H1 (cell line): ENCODE measurements at regions not wholly inside any gene's neighbourhood (a gene's known extent, or its start where the extent isn't known, plus 50 kb on each side); places are given as distances from the start of the nearest gene placed in this dataset.

Source experiments
- CTCF ChIA-PET: fragments of 300-600 bp; sonication (Branson Sonifier 250); formaldehyde crosslinking; loops from one replicate; lab custom pipeline; 2021; ENCODE audit not compliant: partially characterized antibody; lab: Charles Lee
- POLR2A ChIA-PET: fragments of 300-600 bp; sonication (Branson Sonifier 250); formaldehyde crosslinking; loops from one replicate; lab custom pipeline; 2021; ENCODE audit warnings: inconsistent platforms; ENCODE audit not compliant: partially characterized antibody; lab: Charles Lee
- DNase-seq, 2 experiments: peaks; one replicate each; pipeline versions ENCODE4 v3.0.0 to v3.0.0-alpha.2; 2010 to 2022; ENCODE audit warnings: low spot score in 2 of 2, low read depth in 1 of 2, mixed read lengths in 1 of 2
- FAIRE-seq: peaks from 2 replicates; lab custom pipeline; 2011; peaks lifted over from hg19 to GRCh38; lab: Jason Lieb, UNC
- H2AFZ ChIP-seq: 2 replicates; pipeline ENCODE4 v1.8.1; 2012; ENCODE audit warnings: low read length, inconsistent platforms
- H2AK5ac ChIP-seq: 2 replicates; pipeline ENCODE4 v1.6.1; 2013; ENCODE audit warnings: low read depth, low read length
- H2BK120ac ChIP-seq: replicated peaks from 2 replicates; pipeline ENCODE3; 2013; ENCODE audit warnings: low read depth, low read length, inconsistent platforms
- H2BK12ac ChIP-seq: 2 replicates; pipeline ENCODE4 v1.6.1; 2013; ENCODE audit warnings: low read depth, low read length
- H2BK15ac ChIP-seq: 2 replicates; pipeline ENCODE4 v1.6.1; 2013; ENCODE audit warnings: low read length
- H2BK20ac ChIP-seq: 2 replicates; pipeline ENCODE4 v1.6.1; 2013; ENCODE audit warnings: low read length
- H2BK5ac ChIP-seq: 2 replicates; pipeline ENCODE4 v1.6.1; 2013; ENCODE audit warnings: low read depth, low read length
- H3K14ac ChIP-seq: 2 replicates; pipeline ENCODE4 v1.6.1; 2013; ENCODE audit warnings: inconsistent platforms; ENCODE audit not compliant: insufficient read length
- H3K18ac ChIP-seq: 2 replicates; pipeline ENCODE4 v1.6.1; 2013; ENCODE audit warnings: low read length; ENCODE audit errors: extremely low read depth
- H3K23ac ChIP-seq: 2 replicates; pipeline ENCODE4 v1.6.1; 2013; ENCODE audit warnings: inconsistent platforms; ENCODE audit not compliant: insufficient read length
- H3K23me2 ChIP-seq: 2 replicates; pipeline ENCODE4 v1.6.1; 2013; ENCODE audit warnings: low read depth, low read length
- H3K27ac ChIP-seq: 2 replicates; pipeline ENCODE4 v1.6.1; 2011; ENCODE audit warnings: low read depth, low read length, inconsistent platforms
- H3K27me3 ChIP-seq, 4 experiments: replicated peaks in 1 of 4; 1 replicate in 1 of 4; 2 replicates in 3 of 4; pipeline versions ENCODE4 v1.6.1 to v1.8.1; 2011 to 2013; ENCODE audit warnings: low read length in 3 of 4, mild to moderate bottlenecking in 3 of 4, inconsistent platforms in 2 of 4, mixed read lengths in 2 of 4, moderate library complexity in 1 of 4; ENCODE audit not compliant: control insufficient read depth in 3 of 4, insufficient read depth in 3 of 4; ENCODE audit errors: extremely low read depth in 1 of 4
- H3K36me3 ChIP-seq, 4 experiments: 2 replicates each; pipeline versions ENCODE4 v1.6.1 to v1.8.1; 2011 to 2013; ENCODE audit warnings: mild to moderate bottlenecking in 4 of 4, low read length in 3 of 4, moderate library complexity in 2 of 4, control low read depth in 1 of 4, inconsistent platforms in 1 of 4; ENCODE audit not compliant: insufficient read depth in 4 of 4, control insufficient read depth in 2 of 4
- H3K4ac ChIP-seq: replicated peaks from 2 replicates; pipeline ENCODE3; 2013; ENCODE audit warnings: low read length, low read depth, mixed read lengths, inconsistent platforms; ENCODE audit not compliant: insufficient read length
- H3K4me1 ChIP-seq, 4 experiments: replicated peaks in 1 of 4; 1 replicate in 1 of 4; 2 replicates in 3 of 4; pipeline versions ENCODE4 v1.6.1 to v1.8.1; 2011 to 2013; ENCODE audit warnings: low read length in 3 of 4, inconsistent platforms in 2 of 4, mixed read lengths in 1 of 4; ENCODE audit not compliant: insufficient read depth in 4 of 4, control insufficient read depth in 3 of 4
- H3K4me2 ChIP-seq, 2 experiments: 2 replicates each; pipeline versions ENCODE4 v1.6.1 to v1.8.1; 2011 to 2013; ENCODE audit warnings: low read depth in 2 of 2, low read length in 2 of 2, control low read depth in 1 of 2, inconsistent platforms in 1 of 2, mild to moderate bottlenecking in 1 of 2; ENCODE audit not compliant: insufficient read depth in 1 of 2
- H3K4me3 ChIP-seq, 4 experiments: fragments of 200-600, 300-600 bp in 1 of 4; sonication (generic), shearing (Covaris generic), sonication (Bioruptor Twin) in 1 of 4; 2 replicates each; pipeline versions ENCODE4 v1.5.1 to v1.8.1; 2011 to 2016; ENCODE audit warnings: low read length in 4 of 4, low read depth in 3 of 4, control low read depth in 2 of 4, inconsistent platforms in 2 of 4, mild to moderate bottlenecking in 2 of 4, mixed read lengths in 1 of 4, moderate library complexity in 1 of 4; ENCODE audit not compliant: insufficient read depth in 2 of 4; ENCODE audit errors: extremely low read depth in 1 of 4
- H3K56ac ChIP-seq: replicated peaks from 2 replicates; pipeline ENCODE3; 2013; ENCODE audit warnings: low read depth, mild to moderate bottlenecking, mixed read lengths, low read length, inconsistent platforms; ENCODE audit not compliant: insufficient read length
- H3K79me1 ChIP-seq: 2 replicates; pipeline ENCODE4 v1.6.1; 2013; ENCODE audit warnings: low read depth, low read length, control low read depth
- H3K79me2 ChIP-seq, 2 experiments: 2 replicates each; pipeline versions ENCODE4 v1.6.1 to v1.8.1; 2012 to 2013; ENCODE audit warnings: low read length in 2 of 2, mild to moderate bottlenecking in 2 of 2, inconsistent platforms in 1 of 2; ENCODE audit not compliant: insufficient read depth in 2 of 2, control insufficient read depth in 1 of 2
- H3K9ac ChIP-seq, 4 experiments: replicated peaks in 1 of 4; 1 replicate in 1 of 4; 2 replicates in 3 of 4; pipeline versions ENCODE4 v1.6.1 to v1.8.1; 2011 to 2013; ENCODE audit warnings: low read depth in 3 of 4, low read length in 3 of 4, control low read depth in 2 of 4, mild to moderate bottlenecking in 2 of 4, moderate library complexity in 2 of 4, inconsistent platforms in 1 of 4; ENCODE audit errors: extremely low read depth in 1 of 4
- H3K9me3 ChIP-seq, 2 experiments: 2 replicates each; pipeline versions ENCODE4 v1.6.1 to v1.8.1; 2012 to 2013; ENCODE audit warnings: mild to moderate bottlenecking in 2 of 2, moderate library complexity in 2 of 2, control low read depth in 1 of 2, inconsistent platforms in 1 of 2, low read depth in 1 of 2, low read length in 1 of 2, mixed read lengths in 1 of 2; ENCODE audit not compliant: insufficient read depth in 2 of 2
- H4K20me1 ChIP-seq, 2 experiments: replicated peaks in 1 of 2; 2 replicates each; pipeline versions ENCODE3 to v1.8.1; 2011 to 2013; ENCODE audit warnings: inconsistent platforms in 2 of 2, low read length in 2 of 2, mild to moderate bottlenecking in 1 of 2; ENCODE audit not compliant: insufficient read depth in 2 of 2, control insufficient read depth in 1 of 2
- H4K5ac ChIP-seq: 2 replicates; pipeline ENCODE4 v1.6.1; 2013; ENCODE audit warnings: low read length, low read depth, mixed read lengths, inconsistent platforms; ENCODE audit not compliant: insufficient read length
- H4K8ac ChIP-seq: 2 replicates; pipeline ENCODE4 v1.8.0; 2013; ENCODE audit warnings: mild to moderate bottlenecking, moderate library complexity, low read length, inconsistent platforms; ENCODE audit not compliant: insufficient read depth; ENCODE audit errors: extremely low read depth
- H4K91ac ChIP-seq: replicated peaks from 2 replicates; pipeline ENCODE3; 2013; ENCODE audit warnings: low read length, mixed read lengths, inconsistent platforms; ENCODE audit not compliant: insufficient read length
- SP4 ChIP-seq: IDR thresholded peaks from 2 replicates; pipeline ENCODE4 v1.6.1; 2012; ENCODE audit warnings: low read length, inconsistent platforms
- WGBS, 2 experiments: shearing (Covaris generic) in 1 of 2; methylation state at CpG; one replicate each; pipeline versions ENCODE4 v1.1.6 to v1.1.7; 2013 to 2015; ENCODE audit warnings: low lambda C conversion rate in 2 of 2, mixed read lengths in 2 of 2, inconsistent platforms in 1 of 2, low coverage in 1 of 2, missing lambda C conversion rate in 1 of 2; ENCODE audit not compliant: insufficient replicate concordance in 2 of 2, insufficient coverage in 1 of 2, insufficient read length in 1 of 2; ENCODE audit errors: extremely low coverage in 1 of 2, missing lambda C conversion rate in 1 of 2; 5-methylcytosine and 5-hydroxymethylcytosine counted together
- TF ChIP-seq, protein P1 (sequence below): IDR thresholded peaks from 2 replicates; pipeline ENCODE4 v1.6.1; 2012; ENCODE audit warnings: inconsistent platforms

DNA sequence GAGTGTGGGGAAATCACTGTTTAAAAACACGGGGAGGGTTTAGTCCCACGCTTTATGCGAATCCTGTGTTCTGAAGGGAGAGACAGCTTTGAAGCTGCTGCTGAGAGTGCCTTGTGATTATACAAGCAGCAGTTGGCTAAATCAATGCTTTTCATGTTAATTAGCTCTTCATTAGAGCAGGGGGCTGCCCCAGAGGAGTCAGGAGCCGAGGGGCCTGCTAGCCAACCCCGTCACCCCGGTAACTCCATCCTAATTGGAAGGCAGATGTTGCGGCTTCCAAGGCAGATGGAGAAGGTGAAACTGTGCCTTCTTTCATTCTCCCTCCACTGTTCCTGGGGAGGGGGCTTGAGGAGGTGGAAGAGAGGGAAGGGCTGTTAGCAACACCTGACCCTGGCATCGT lies 92.4 kb upstream of the ANKRD34C start:
- Histone ChIP-seq H4K5ac (no peak overlapping the region), H2BK5ac (no peak overlapping the region), H4K20me1 (no peaks in the 10 kb centered on the region), H3K56ac (no peak overlapping the region), H3K23me2 (no peaks in the 10 kb centered on the region), H4K91ac (no peak overlapping the region), H3K79me2 (no peaks in the 10 kb centered on the region), H3K4me3 (no peak overlapping the region), H3K9ac (no peak overlapping the region), H2BK15ac (no peak overlapping the region), H3K36me3 (no peaks in the 10 kb centered on the region), H3K14ac (no peak overlapping the region), H2AK5ac (no peak overlapping the region), H3K23ac (no peak overlapping the region), H3K18ac (no peak overlapping the region), H3K4me1 (peaks cover 0 to 3% (median under 1%) of the 10 kb centered on the region in 4 experiments; a peak in 3 of 7 replicates), H4K8ac (no peak overlapping the region), H3K79me1 (no peaks in the 10 kb centered on the region), H2BK20ac (no peak overlapping the region), H2BK120ac (no peak overlapping the region), H2BK12ac (0 out of 2 replicates have a peak overlapping the region, but pooled peaks have one; percentile 33), H3K4ac (no peak overlapping the region), H3K27ac (no peak overlapping the region)
- WGBS, 2 experiments: 84% methylated on average over 8 of the region's 8 CpGs; no CpG with 5 or more reads in 1 of the 2 experiments
- CTCF ChIA-PET: interaction anchor here (0.6 to 17.1 kb wide), 8 partner anchors 12 to 266 kb away, joined by 3 to 293 read pairs (median 3); no protein-coding TSS in a partner anchor
- no peak for DNase-seq
- TF ChIP-seq SP4: no peak
- TF ChIP-seq, protein P1, sequence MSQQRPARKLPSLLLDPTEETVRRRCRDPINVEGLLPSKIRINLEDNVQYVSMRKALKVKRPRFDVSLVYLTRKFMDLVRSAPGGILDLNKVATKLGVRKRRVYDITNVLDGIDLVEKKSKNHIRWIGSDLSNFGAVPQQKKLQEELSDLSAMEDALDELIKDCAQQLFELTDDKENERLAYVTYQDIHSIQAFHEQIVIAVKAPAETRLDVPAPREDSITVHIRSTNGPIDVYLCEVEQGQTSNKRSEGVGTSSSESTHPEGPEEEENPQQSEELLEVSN: 0 out of 2 replicates have a peak, but pooled peaks have one; percentile 11
- TF ChIP-seq, all 59 proteins: peak for 1
- no peaks in the 10 kb centered on the region for H3K9me3 ChIP-seq
- peak overlapping the region; percentile 49; the same call in 1 of the 2 replicates for H2AFZ ChIP-seq
- FAIRE-seq: no peak
- H3K27me3 ChIP-seq: no peaks in the 10 kb centered on the region; a peak in 2 of 7 replicates
- POLR2A ChIA-PET: interaction anchor here (0.6 to 0.9 kb wide), 2 partner anchors 8 to 183 kb away, joined by 3 read pairs; no protein-coding TSS in a partner anchor
- no peak overlapping the region for H3K4me2 ChIP-seq
